ENCODE measurements at regions not wholly inside any gene's neighbourhood (a gene's known extent, or its start where the extent isn't known, plus 50 kb on each side); places are given as distances from the start of the nearest gene placed in this dataset.

- POLR2A ChIA-PET: no interaction called here
- TF ChIP-seq ZNF384 (IDR thresholded peaks at IDR 0.05) (no peak), SP1 (IDR thresholded peaks at IDR 0.05) (no peak), FOXA1 (IDR thresholded peaks at IDR 0.05) (no peak), PKNOX1 (IDR thresholded peaks at IDR 0.05) (no peak), HDGF (IDR thresholded peaks at IDR 0.05; ENCODE audit: borderline replicate concordance) (no peak), NFRKB (IDR thresholded peaks at IDR 0.05) (no peak), ELF4 (IDR thresholded peaks at IDR 0.05) (no peak), FOXK2 (IDR thresholded peaks at IDR 0.05) (no peak), SUZ12 (IDR thresholded peaks at IDR 0.05) (no peak), FOXM1 (IDR thresholded peaks at IDR 0.05; ENCODE audit: borderline replicate concordance) (no peak), ARNT (IDR thresholded peaks at IDR 0.05) (no peak), CTBP1 (IDR thresholded peaks at IDR 0.05; ENCODE audit: borderline replicate concordance) (no peak), BHLHE40 (IDR thresholded peaks at IDR 0.05; ENCODE audit: borderline replicate concordance) (no peak), LEF1 (IDR thresholded peaks at IDR 0.05; ENCODE audit: borderline replicate concordance) (no peak), TARDBP (IDR thresholded peaks at IDR 0.05) (no peak), L3MBTL2 (conservative IDR thresholded peaks at IDR 0.05) (no peak)
- no peak for DNase-seq (ENCODE audit: extremely low spot score)
- CTCF ChIA-PET: no interaction called here
Observed at GRCh38 chr4:110808351-110808878, 185.5 kb upstream of the PITX2 start.

GRCh38 chr4:110815950-110816349 is 193.1 kb upstream of the PITX2 start:
- ChIA-PET CTCF (no interaction called here), POLR2A (no interaction called here)
- DNase-seq (ENCODE audit: extremely low spot score): no peak
- TF ChIP-seq PKNOX1 (IDR thresholded peaks at IDR 0.05): peak; percentile 48
- TF ChIP-seq TARDBP (IDR thresholded peaks at IDR 0.05): no peak

- no peak for TF ChIP-seq TARDBP (IDR thresholded peaks at IDR 0.05)
- no peak for TF ChIP-seq ARNT (IDR thresholded peaks at IDR 0.05)
- TF ChIP-seq NFRKB (IDR thresholded peaks at IDR 0.05): no peak
- CTCF ChIA-PET: no interaction called here
- DNase-seq (ENCODE audit: extremely low spot score): no peak
- POLR2A ChIA-PET: no interaction called here
Observed at GRCh38 chr4:110816367-110816766, 193.5 kb upstream of the PITX2 start.

GRCh38 chr4:110821186-110821585 is 198.3 kb upstream of the PITX2 start:
- TF ChIP-seq ELF4 (IDR thresholded peaks at IDR 0.05): no peak
- no peak for TF ChIP-seq BHLHE40 (IDR thresholded peaks at IDR 0.05; ENCODE audit: borderline replicate concordance)
- TF ChIP-seq FOXA1 (IDR thresholded peaks at IDR 0.05): no peak
- TF ChIP-seq PKNOX1 (IDR thresholded peaks at IDR 0.05): no peak
- TF ChIP-seq FOXM1 (IDR thresholded peaks at IDR 0.05; ENCODE audit: borderline replicate concordance): no peak
- no peak for TF ChIP-seq SP1 (IDR thresholded peaks at IDR 0.05)
- TF ChIP-seq TARDBP (IDR thresholded peaks at IDR 0.05): no peak
- TF ChIP-seq FOXK2 (IDR thresholded peaks at IDR 0.05): no peak
- no peak for TF ChIP-seq L3MBTL2 (conservative IDR thresholded peaks at IDR 0.05)
- no peak for TF ChIP-seq ZNF384 (IDR thresholded peaks at IDR 0.05)
- TF ChIP-seq LEF1 (IDR thresholded peaks at IDR 0.05; ENCODE audit: borderline replicate concordance): no peak
- no peak for TF ChIP-seq ARNT (IDR thresholded peaks at IDR 0.05)
- TF ChIP-seq SUZ12 (IDR thresholded peaks at IDR 0.05): no peak
- POLR2A ChIA-PET: no interaction called here
- CTCF ChIA-PET: no interaction called here
- DNase-seq (ENCODE audit: extremely low spot score): no peak

GRCh38 chr4:110823251-110823650 is 200.4 kb upstream of the PITX2 start:
- ChIA-PET POLR2A (no interaction called here), CTCF (no interaction called here)
- TF ChIP-seq BHLHE40 (IDR thresholded peaks at IDR 0.05; ENCODE audit: borderline replicate concordance) (no peak), FOXM1 (IDR thresholded peaks at IDR 0.05; ENCODE audit: borderline replicate concordance) (no peak), FOXK2 (IDR thresholded peaks at IDR 0.05) (no peak), ARNT (IDR thresholded peaks at IDR 0.05) (no peak), ZNF384 (IDR thresholded peaks at IDR 0.05) (no peak), HDGF (IDR thresholded peaks at IDR 0.05; ENCODE audit: borderline replicate concordance) (no peak), PKNOX1 (IDR thresholded peaks at IDR 0.05) (no peak), NFRKB (IDR thresholded peaks at IDR 0.05) (no peak), SP1 (IDR thresholded peaks at IDR 0.05) (no peak), L3MBTL2 (conservative IDR thresholded peaks at IDR 0.05) (no peak), LEF1 (IDR thresholded peaks at IDR 0.05; ENCODE audit: borderline replicate concordance) (no peak), ELF4 (IDR thresholded peaks at IDR 0.05) (no peak)
- DNase-seq (ENCODE audit: extremely low spot score): no peak

- no peak for TF ChIP-seq NFRKB (IDR thresholded peaks at IDR 0.05)
- no peak for TF ChIP-seq ZNF384 (IDR thresholded peaks at IDR 0.05)
- TF ChIP-seq L3MBTL2 (conservative IDR thresholded peaks at IDR 0.05): no peak
- TF ChIP-seq SP1 (IDR thresholded peaks at IDR 0.05): no peak
- TF ChIP-seq ELF4 (IDR thresholded peaks at IDR 0.05): no peak
- TF ChIP-seq FOXM1 (IDR thresholded peaks at IDR 0.05; ENCODE audit: borderline replicate concordance): no peak
- no peak for TF ChIP-seq ARNT (IDR thresholded peaks at IDR 0.05)
- TF ChIP-seq LEF1 (IDR thresholded peaks at IDR 0.05; ENCODE audit: borderline replicate concordance): no peak
- no peak for TF ChIP-seq PKNOX1 (IDR thresholded peaks at IDR 0.05)
- TF ChIP-seq CTBP1 (IDR thresholded peaks at IDR 0.05; ENCODE audit: borderline replicate concordance): no peak
- TF ChIP-seq FOXA1 (IDR thresholded peaks at IDR 0.05): no peak
- no peak for TF ChIP-seq TARDBP (IDR thresholded peaks at IDR 0.05)
- TF ChIP-seq FOXK2 (IDR thresholded peaks at IDR 0.05): no peak
- TF ChIP-seq HDGF (IDR thresholded peaks at IDR 0.05; ENCODE audit: borderline replicate concordance): no peak
- no peak for TF ChIP-seq SUZ12 (IDR thresholded peaks at IDR 0.05)
- TF ChIP-seq BHLHE40 (IDR thresholded peaks at IDR 0.05; ENCODE audit: borderline replicate concordance): no peak
- CTCF ChIA-PET: interaction anchor here (0.6 kb wide), 1 partner anchor 196 kb away, joined by 4 read pairs; no protein-coding TSS in a partner anchor
- DNase-seq (ENCODE audit: extremely low spot score): no peak
- POLR2A ChIA-PET: no interaction called here
Observed at GRCh38 chr4:110824344-110824743, 201.5 kb upstream of the PITX2 start.

Data from HEK293T (cell line).